Loucy (cell line): ENCODE measurements at regions not wholly inside any gene's neighbourhood (a gene's known extent, or its start where the extent isn't known, plus 50 kb on each side); places are given as distances from the start of the nearest gene placed in this dataset.

ENCODE experiments used
- CTCF ChIP-seq: fragments of 200-600 bp; sonication (generic); conservative IDR thresholded peaks from 2 replicates; pipeline ENCODE4 v1.5.1; 2014; ENCODE audit warnings: mild to moderate bottlenecking, antibody characterized with exemption, low read length
- EZH2phosphoT487 ChIP-seq: fragments of 200-600 bp; IDR thresholded peaks from 2 replicates; pipeline ENCODE4 v1.6.1; 2018; ENCODE audit warnings: antibody characterized with exemption, mild to moderate bottlenecking, moderate library complexity, borderline replicate concordance

GRCh38 chr1:191453487-191453886 is 704.8 kb upstream of the RGS18 start:
- no peak for TF ChIP-seq CTCF
- TF ChIP-seq EZH2phosphoT487: no peak
